HG02623 (cell line): ENCODE measurements at regions not wholly inside any gene's neighbourhood (a gene's known extent, or its start where the extent isn't known, plus 50 kb on each side); places are given as distances from the start of the nearest gene placed in this dataset.
"Not testable (repeated sequence)": the region's sequence is repeated elsewhere in the genome, so short reads cannot be mapped to it uniquely, and the experiment has no call there.

ENCODE experiments used
- ATAC-seq: cut with Tn5 transposase; IDR thresholded peaks from one replicate; pipeline ENCODE4 v1.9.1; 2021; ENCODE audit warnings: moderate library complexity; ENCODE audit not compliant: unreplicated experiment

DNA sequence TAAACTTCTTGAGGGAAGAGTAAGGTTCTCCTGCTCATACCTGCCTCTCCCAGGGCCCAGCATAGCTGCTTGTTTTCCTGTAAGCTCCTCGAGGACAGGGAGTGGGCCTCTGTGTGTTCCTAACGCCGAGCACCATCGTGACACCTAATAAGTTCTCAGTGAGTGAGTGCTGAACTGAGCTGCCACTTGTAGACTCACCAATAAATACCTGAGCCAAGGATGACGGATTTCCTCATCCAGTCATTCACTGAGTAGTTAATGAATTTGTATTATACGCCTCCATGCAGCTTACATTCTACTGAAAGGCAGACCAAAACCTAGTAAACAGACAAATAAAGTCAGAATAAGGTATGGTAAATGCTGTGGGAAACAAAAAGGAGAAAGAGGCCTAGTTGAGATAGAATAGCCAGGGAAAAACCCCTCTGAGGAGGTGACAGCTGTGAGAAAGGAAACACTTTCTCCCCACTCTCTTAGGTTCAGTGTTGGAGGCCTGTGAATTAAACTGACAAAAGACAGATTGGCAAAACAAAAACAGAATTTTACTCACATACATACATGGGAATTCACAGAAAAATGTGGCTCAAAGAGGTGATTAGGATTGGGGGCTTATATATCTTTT is 138.6 kb downstream of the B3GNT2 start:
- ATAC-seq, result peak; percentile 71

- ATAC-seq, result no peak
These were observed 138.1 kb downstream of the B3GNT2 start for GRCh38 chr2:62334009-62334408.

DNA sequence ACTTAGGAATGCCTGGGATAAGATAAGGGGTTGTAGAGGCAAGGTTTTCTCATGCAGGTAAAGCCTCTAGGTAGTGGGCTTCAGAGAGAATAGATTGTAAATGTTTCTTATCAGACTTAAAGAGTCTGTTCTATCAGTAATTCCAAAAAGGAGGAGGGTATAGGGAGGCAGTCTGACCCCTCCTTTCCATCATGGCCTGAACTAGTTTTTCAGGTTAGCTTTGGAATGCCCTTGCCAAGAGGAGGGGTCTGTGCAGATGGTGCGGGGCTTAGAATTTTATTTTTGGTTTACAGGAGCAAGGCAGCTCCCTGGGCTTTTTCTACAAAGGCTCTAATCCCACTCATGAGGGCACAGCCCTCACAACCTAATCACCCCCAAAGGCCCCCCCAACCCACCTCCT is 135.0 kb downstream of the B3GNT2 start:
- ATAC-seq, result no peak

- no peak for ATAC-seq
These were observed 133.9 kb downstream of the B3GNT2 start for GRCh38 chr2:62329797-62330196.

DNA sequence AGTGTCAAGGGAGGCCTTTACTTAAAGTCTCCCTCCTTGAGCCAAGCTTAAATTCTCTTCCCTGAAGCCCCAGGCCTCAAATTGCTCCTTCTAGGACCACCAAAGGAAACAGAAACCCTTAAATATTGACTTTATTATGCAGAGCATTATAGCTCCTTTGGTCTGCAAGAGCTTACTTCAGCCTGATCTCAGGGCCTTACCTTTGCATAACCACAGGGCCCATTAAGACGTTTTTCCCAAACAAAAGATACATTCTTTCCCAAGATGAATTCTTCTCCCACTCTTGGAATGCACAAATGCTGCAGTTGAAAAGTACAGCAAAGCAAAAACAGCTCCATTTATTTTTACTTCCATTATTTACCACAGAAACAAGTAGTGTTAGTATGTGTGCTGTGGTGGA is 130.8 kb downstream of the B3GNT2 start:
- ATAC-seq, result no peak

DNA sequence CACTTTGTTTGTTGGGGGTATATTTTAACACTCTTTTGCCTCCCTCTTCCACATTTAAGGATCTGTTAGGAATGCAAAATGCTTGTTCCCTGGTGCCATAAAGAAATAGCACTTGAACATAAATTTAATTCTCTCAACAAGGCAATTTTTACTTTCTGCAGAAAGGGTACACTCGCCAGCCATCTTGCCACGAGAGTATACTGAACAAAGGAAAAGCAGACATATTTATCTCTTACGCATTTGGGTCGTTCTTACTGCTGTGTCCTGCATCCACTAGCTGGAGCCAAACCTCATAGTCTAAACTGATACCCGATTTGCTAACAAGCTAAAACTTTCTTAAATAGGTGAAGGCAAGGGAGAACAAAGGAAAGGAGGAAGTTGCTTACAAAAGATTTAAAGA is 129.5 kb downstream of the B3GNT2 start:
- no peak for ATAC-seq

- no peak for ATAC-seq
These were observed 125.7 kb downstream of the B3GNT2 start for GRCh38 chr2:62321380-62322289.

DNA sequence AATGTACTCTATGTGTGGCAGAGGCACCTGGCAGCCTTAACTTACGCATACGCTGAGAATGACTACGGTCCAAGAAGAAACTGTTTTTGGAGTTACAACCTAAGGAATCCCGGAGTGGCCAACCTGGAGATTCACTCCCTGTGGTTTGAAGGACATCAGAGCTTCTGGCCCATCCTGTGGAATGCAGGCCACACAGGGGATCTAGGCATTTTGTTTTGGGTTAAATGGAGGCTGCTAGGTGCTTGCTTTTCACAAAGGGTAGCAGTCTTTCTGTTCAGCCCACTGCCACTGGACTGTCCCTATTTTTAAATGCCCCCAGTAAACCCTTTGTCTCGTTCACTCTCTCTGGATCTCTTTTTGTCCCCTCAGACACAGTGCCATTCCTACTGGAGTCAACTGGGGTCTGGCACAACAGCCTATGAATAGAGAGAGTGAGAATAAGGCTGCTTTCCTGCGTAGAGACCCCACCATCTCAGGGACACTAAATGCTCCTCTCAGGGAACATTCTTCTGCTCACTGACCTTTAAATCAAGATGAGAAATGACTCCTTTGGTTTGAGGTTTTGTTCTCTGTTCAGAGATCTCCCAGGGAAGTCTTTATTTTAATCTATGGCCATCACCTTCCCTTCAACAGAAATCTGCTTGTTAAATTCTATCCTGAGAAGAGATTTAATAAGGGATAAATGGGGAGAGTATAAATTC is 124.9 kb downstream of the B3GNT2 start:
- no peak for ATAC-seq

- not testable (repeated sequence) for ATAC-seq
These were observed 124.2 kb downstream of the B3GNT2 start for GRCh38 chr2:62320137-62320536.

DNA sequence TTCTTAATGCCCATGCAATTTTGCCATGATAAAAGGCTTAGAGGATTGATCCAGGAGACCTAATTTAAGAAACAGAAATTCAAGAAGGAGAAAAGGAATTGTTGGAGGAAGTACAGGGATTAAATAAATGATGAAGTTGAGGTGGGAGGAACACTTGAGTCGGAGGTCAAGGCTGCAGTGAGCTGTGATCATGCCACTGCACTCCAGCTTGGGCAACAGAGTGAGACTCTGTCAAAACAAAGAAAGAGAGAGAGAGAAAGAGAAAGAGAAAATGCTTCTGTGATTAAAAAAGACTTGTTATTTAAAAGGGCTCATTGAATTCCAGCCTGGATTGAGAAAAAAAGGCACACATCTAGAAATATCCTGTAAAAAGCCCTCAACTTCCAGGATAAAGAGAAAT is 123.2 kb downstream of the B3GNT2 start:
- ATAC-seq, result no peak

GRCh38 chr2:62315476-62315875 is 119.6 kb downstream of the B3GNT2 start:
- no peak for ATAC-seq

GRCh38 chr2:62314291-62314690 is 118.4 kb downstream of the B3GNT2 start:
- no peak for ATAC-seq

- ATAC-seq, result peak; percentile 75
These were observed 117.7 kb downstream of the B3GNT2 start for GRCh38 chr2:62313449-62314227.

DNA sequence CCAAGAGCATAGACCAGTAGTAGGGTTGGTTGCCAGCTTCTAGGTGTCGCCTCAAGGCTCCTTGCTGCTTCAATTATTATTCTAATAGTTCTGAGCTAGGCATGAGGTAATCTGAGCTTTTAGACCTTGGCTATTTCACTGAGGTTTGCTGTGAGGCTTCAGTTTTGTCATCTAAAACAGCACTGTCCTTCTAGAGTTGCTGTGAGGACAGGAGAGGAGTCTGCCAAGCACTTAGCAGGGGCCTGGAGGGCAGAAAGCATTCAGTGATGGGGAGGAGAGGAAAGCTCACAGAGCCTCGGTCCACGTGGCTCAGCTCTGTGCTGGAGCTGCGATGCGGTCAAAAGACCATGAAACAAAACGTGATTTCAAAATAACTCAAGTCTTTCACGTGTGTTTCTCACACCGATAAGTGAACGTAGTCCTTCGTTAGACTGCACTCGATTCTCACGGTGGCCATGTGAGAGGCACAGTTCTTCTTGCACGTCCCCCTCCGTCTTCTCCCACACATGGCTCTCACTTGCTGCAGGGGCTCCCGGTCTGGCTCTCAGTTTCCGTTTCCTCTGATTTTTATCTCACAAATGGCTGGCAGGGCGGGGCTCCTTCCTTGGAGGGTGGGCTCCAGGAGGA is 113.7 kb downstream of the B3GNT2 start:
- ATAC-seq, result peak; percentile 44

DNA sequence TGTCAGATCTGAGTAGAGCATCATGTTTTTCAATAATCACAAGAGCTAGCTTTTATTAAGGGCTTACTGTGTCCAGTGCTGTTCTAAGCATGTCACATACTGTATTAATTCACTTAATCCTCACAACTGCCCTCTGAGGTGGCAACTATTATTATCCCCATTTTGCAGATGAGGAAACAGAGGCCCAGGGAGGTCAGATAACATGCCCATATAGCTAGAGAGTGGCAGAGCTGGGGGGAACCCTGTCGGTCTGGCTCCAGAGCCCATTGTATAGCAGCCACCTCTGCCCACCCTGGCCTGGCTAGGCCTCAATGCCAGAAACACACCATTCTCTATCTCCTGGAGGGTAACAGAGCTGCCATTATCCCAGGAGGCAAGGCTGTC is 113.2 kb downstream of the B3GNT2 start:
- no peak for ATAC-seq

- no peak for ATAC-seq
These were observed 111.8 kb downstream of the B3GNT2 start for GRCh38 chr2:62307469-62308389.

GRCh38 chr2:62306751-62307468 is 111.0 kb downstream of the B3GNT2 start:
- ATAC-seq, result peak; percentile 28

DNA sequence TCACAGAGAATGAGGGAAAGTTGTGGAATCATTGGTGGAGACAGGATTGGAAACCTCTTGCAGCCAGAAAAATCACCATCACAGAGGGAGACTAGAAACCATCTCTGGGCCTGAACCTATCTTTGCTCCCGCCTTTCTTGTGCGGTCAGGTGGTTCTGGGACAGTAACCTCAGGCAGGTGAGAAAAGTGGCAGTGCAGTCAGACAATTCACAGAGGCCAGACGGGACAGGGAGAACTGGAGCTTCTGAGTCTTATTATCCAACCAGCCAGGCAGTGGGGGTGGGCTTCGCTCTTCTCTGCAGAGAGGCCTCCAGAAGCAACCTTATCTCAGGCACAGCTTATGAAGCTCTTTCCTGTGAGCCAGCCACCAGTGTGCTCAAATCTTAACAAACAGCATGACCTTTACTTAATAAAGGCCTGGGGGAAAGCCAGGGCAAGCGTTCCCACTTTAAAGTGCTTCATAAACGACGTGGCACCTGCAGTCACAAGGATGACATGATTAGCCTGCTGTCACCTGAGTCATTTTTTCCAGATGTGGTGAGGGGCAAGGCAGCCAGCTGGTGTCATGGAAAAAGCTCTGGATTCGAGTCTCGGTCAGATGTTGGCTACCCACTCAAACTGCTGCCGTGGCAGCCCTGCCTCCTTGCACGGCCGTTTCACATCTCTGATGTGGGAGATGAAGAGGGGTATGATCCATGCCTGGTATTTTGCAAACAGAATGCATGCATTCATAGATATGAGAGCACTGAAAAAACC is 109.7 kb downstream of the B3GNT2 start:
- no peak for ATAC-seq
